ENCODE measurements at regions not wholly inside any gene's neighbourhood (a gene's known extent, or its start where the extent isn't known, plus 50 kb on each side); places are given as distances from the start of the nearest gene placed in this dataset.

DNA sequence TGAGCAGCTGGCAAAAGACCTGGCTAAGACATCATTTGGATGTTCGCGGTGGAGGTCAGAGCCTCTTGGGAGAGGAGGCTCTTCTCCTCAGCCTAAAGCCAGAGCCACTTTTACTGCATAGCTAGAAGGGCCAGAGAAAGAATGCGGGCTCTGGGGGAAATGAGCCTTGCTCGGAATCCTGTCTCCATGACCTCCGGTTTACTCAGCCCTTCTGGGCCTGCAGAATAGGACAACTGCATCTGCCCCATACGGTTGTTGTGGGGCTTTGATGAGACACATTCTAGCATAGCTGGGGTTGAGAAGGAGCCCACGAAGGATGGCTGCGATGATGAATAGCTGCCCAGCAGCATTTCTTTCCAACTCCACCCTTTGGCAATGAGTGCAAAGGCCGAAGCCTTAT is 115.0 kb upstream of the SLC22A23 start:
- no peak for DNase-seq (ENCODE audit: insufficient read length, low spot score)
- FAIRE-seq = no peak
- TF ChIP-seq, protein P1, sequence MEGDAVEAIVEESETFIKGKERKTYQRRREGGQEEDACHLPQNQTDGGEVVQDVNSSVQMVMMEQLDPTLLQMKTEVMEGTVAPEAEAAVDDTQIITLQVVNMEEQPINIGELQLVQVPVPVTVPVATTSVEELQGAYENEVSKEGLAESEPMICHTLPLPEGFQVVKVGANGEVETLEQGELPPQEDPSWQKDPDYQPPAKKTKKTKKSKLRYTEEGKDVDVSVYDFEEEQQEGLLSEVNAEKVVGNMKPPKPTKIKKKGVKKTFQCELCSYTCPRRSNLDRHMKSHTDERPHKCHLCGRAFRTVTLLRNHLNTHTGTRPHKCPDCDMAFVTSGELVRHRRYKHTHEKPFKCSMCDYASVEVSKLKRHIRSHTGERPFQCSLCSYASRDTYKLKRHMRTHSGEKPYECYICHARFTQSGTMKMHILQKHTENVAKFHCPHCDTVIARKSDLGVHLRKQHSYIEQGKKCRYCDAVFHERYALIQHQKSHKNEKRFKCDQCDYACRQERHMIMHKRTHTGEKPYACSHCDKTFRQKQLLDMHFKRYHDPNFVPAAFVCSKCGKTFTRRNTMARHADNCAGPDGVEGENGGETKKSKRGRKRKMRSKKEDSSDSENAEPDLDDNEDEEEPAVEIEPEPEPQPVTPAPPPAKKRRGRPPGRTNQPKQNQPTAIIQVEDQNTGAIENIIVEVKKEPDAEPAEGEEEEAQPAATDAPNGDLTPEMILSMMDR (IDR thresholded peaks at IDR 0.05; ENCODE audit: insufficient read depth, missing control alignments) = no peak

DNA sequence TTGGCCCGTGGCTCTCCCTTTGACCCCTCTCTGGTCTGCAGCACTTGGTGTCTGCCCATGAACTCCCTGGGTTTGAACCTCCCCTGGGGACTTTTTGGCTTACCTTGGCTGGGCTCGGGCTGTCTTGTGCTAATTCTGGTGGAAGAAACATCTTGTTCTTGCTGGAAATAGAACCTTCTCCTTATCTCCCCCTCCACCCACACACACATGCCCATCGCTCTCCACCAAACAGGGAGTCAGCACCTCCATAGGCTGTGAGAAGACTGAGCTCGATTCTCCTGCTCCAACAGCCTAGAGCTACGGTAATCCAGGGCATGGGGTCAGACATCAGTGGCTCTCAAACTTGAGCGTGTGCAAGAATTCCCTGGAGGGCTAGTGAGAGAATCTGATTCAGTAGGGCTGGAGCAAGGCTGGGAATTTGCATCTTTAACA is 114.4 kb upstream of the SLC22A23 start:
- no peak for FAIRE-seq
- no peak for DNase-seq (ENCODE audit: insufficient read length, low spot score)
- TF ChIP-seq, protein P1 (IDR thresholded peaks at IDR 0.05; ENCODE audit: insufficient read depth, missing control alignments) = no peak

DNA sequence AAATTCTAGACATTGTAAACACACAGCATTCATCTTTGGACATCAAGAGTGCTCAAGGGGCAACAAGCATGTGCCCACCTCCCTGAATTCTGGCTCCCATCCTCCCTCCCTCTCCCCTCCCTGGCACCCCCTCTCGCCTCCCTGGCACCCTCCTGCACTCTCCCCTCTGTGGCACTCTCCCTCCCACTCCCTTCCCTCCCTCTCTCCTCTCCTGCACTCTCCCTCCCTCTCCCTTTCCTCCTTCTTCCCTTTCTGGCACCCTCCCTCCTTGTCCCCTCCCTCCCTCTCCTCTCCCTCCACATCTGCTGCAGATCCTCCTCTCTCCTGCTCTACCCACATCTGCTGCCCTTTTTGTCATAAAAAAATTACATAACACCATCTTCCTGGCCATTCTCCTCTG is 113.0 kb upstream of the SLC22A23 start:
- DNase-seq (ENCODE audit: insufficient read length, low spot score) (no peak), FAIRE-seq (no peak)
- TF ChIP-seq, protein P1 (IDR thresholded peaks at IDR 0.05; ENCODE audit: insufficient read depth, missing control alignments) = no peak

DNA sequence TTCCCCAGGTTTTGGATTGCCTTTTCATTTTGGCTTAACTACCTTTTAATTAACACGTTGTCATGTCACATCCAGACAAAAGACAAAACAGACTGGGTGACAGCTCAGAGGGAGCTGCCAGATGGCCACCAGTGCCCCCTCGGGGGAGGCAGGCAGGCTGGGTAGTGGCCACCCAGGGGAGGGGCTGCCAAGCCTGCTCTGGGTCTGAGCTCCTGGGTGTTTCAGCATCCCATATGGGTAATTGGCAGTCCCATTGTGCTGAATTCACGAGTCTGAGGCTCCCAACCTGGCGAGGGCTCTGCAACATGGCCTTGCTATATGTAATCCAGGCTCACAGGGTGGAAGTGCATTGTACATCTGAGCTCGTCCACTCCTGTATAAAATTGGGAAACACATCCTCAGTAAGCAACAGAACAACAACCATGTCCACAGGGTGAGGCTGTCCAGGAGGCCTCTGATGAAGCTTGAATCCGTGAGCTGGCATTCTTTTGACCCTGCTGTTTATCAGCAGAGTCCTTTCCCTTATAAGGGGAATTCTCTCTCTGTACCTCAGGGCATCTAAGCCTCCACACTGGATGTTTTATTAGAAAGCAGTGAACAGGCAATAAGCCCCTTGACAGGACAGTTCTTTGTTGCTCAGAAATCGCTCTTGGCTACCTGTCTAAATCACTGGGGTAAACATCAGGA is 111.7 kb upstream of the SLC22A23 start:
- DNase-seq (ENCODE audit: insufficient read length, low spot score) = no peak
- TF ChIP-seq, protein P1 (IDR thresholded peaks at IDR 0.05; ENCODE audit: insufficient read depth, missing control alignments) = no peak

DNA sequence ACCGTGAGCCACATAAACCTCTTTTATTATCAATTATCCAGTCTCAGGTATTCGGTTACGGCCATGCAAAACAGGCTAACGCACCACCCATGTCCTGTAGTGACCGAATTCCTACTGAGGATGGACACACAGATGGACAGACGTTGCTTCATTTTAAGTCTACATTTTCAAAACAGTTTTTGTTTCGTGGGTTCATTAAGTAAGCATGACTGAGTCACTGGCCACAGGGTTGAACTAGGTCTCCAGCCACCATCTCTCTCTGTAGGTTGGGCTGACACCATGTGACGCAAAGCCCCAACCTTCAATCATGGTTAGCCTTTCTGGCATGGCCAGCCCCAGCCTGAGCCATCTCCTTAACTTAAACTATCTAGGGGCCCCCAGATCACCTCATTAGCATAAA is 110.0 kb upstream of the SLC22A23 start:
- TF ChIP-seq, protein P1 (IDR thresholded peaks at IDR 0.05; ENCODE audit: insufficient read depth, missing control alignments) = no peak
- no peak for FAIRE-seq
- DNase-seq (ENCODE audit: insufficient read length, low spot score) = no peak

More for the DNA sequence above, 111.7 kb upstream of the SLC22A23 start:
- no peak for FAIRE-seq

DNA sequence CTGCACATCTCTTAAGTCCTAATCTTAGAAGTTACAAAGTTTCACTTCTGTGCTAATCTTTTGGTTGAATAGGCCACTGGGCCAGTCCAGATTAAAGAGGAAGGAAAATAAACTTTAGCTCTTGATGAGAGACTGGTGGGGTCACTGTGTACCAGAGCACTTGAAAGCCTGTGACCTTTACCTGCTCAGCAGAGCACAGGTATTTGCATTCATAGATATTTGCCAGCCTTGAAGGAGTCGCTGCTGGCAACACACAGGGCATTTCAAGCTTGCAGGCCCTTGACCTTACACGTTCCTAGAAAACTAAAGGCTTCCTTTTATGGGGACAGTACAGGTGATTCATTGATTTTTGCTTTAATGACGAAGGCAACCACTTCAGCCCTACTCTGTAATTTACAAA is 108.4 kb upstream of the SLC22A23 start:
- DNase-seq (ENCODE audit: insufficient read length, low spot score) (no peak), FAIRE-seq (no peak)
- TF ChIP-seq, protein P1 (IDR thresholded peaks at IDR 0.05; ENCODE audit: insufficient read depth, missing control alignments) = no peak

DNA sequence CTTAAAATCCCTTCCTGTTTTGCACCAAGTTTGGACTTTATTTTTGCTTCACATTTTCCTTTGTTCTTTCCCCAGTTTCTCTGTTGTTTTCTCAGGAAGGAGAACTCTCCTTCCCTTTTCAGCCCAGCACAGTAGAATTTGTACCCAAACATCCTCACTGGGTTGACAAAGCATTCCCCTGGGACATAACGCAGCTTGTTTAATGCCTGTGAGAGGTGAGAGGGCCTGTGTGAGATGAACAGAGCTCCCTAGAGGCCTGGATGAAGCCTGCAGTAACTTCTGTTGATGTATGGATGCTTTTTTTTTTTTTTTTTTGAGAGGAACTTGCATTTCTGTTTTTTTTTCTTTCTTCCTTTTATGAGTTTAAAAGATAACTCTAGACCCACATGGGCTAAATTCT is 104.9 kb upstream of the SLC22A23 start:
- FAIRE-seq (no peak), DNase-seq (ENCODE audit: insufficient read length, low spot score) (no peak)
- TF ChIP-seq, protein P1 (IDR thresholded peaks at IDR 0.05; ENCODE audit: insufficient read depth, missing control alignments) = no peak
